ENCODE measurements at regions not wholly inside any gene's neighbourhood (a gene's known extent, or its start where the extent isn't known, plus 50 kb on each side); places are given as distances from the start of the nearest gene placed in this dataset.

DNA sequence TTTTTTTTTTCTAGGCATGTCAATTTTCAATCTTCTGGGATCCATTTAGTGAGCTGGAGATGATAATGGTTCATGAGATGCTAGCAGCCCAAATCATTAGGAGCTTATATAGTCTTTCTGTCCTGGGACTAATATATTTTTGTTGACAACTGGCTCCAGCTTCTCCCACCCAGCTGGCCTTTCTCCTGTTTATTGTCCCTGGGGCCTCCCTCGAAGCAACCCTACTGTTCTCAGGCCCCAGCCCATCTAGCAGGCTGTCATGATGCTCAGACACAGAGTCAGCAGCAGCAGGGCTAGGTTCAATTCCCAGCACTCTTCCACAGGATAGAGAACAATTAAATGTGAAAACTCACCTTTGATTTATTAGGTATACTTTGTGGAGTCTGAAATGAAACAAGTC is 127.6 kb upstream of the MID1 start:
- no peak for DNase-seq (ENCODE audit: low read depth in 2 of 2)

DNA sequence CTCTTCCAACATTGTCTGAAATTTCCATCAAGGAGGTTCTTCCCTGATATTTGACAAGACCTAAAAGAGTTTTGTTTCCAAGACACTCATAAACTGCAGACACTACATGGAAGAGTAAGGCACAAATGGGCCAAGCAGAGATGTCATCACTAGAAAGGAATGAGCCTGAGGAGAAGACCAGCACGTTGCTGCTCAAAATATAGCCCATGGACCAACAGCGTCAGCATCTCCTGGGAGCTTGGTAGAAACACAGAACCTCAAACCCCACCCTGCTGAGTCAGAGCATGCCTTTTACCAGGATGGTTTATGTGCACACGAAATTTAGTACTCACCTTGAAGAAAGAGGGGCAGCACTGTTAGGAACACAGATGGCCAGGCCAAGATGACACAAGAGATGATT is 128.7 kb upstream of the MID1 start:
- no peak for DNase-seq (ENCODE audit: low read depth in 2 of 2)

DNA sequence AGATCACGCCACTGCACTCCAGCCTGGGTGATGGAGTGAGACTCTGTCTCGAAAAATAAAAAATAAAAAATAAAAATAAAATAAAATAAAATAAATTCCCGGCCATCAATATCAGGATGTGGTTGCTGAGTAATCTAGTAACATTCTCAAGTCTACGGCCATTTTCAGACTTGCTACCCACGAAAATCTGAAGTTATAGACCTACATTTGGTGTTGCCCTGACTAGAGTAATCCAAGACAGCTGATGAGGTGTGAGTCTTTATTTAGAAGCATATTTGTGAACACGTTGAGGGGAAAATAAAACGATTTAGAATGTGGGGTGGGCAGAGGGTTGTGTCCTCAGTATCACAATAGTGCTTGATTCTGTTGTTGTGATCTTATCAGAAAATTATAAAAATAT is 130.2 kb upstream of the MID1 start:
- DNase-seq (ENCODE audit: low read depth in 2 of 2): no peak

DNA sequence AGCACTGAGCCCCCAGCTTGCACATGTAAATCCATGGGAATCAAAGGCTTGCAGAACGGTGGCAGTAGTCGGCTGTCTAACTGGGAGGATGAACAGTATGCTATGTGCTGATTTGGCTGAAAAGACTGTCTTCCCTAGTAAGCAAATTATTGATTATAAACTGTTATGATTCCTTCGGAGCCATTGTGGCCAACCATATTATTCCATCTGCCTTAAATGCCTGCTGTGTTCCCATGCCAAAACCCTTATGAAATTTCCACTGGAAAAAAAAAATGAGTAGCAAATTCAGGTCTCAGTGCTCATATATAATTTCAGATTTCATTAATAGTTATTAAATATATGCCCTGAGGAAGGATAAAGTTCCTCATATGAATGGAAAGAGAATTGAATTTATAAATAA is 132.7 kb upstream of the MID1 start:
- no peak for DNase-seq (ENCODE audit: low read depth in 2 of 2)

DNA sequence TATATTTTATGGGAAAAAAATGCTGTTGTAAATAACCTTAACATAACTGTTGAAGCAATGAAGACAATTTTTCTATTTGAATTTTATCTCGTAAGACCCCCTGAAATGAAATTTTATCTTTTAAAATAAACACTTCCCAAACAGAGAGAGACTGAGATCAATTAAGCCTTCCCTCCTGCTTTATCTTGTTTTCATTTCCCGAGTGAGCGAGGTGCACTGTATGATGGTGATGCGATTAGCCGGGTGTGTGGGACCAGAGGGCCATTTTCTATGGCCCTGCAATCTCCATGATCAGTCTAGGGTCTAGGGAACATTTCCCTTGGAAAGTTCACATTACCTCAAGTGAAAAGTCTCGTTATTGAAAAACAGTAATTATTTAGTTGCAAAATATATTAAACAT is 134.1 kb upstream of the MID1 start:
- DNase-seq (ENCODE audit: low read depth in 2 of 2): no peak

DNA sequence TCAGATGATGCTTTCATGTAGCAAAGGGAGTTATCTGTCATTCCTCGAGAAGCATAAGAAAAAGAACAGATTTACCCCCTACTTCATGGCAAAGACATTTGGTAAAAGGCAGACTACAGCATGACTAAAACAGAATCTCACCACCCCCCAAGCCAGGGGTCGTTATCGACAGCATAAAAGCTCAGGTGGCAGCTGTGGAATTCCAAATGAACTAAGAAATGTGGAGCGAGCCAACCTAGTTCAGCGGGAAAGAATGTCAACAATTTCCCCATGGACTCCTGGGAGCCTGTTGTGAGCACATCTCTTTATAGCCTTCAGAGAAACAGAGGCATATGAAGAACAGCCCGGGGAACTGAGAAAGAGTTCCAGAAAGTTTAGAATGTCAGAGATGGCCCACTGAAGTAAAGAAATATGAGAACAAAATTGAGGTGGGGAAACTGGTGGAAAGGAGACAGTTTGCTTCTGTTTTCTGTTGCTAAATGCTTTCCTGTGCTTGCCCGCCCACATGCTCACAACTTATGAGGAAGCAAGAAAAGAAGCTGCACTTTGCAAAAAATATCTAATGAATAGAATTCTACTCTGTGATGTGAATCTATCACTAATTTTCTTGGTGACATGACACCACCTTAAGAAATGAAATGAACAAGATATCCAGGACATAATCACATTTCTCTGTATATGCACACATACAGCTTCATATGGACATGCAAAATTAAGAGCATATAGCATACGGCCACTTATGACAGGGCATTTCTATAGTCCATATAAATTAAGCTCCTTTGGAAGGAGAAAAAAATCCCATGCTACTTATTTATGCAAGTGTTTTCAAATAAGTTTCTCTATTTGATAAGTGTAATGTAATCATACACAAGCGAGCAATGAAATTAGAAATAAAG is 135.3 kb upstream of the MID1 start:
- DNase-seq (ENCODE audit: low read depth in 2 of 2): no peak

DNA sequence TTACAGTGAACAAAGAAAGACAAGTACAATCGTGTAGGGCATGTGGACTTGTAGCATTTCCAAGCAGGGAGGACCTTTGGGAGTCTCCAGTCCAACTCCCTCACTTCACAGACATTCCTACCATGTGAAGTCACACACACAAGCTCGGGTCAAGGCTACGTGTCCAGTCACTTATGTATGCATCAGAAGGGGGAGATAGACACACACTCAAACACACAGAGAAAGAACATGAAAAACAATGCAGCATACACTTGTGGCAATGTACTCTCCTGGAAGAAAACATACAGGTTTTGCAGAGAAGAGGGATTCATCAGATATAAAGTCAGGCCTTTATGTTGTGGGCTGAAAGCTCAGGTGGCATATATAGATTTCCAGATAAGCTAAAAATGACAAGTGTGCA is 136.1 kb upstream of the MID1 start:
- DNase-seq (ENCODE audit: low read depth in 2 of 2): no peak

DNA sequence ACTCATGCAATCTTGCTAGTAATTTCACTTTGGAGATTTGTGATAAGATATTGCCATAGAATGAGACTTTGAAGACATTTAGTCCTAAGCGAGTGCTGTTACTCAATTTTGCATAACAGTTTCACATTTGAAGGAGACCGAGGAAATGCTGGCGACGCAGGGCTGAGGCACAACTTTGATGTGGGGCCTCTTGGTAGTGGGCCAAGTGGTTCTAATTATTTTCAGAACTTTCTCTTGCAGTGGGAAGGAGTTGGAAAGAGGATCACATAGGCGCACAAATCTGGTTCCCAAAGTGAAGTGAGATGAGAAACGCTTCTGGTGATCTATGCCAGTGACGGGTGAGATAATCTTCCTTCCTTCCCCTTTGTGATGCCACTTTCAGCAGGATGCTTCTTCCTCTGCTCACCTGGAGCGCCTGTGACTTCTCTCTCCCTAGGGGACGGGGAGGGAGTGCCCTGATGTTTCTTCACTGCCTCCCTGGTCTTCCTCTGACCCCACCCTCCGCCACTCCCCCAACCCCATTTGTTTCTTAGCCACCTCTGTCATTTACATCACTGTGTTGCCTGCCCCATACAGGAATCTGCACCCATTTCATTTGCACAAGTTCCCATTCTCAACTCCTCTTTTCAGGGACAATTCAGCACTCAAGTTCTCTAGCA is 138.9 kb upstream of the MID1 start:
- DNase-seq (ENCODE audit: low read depth in 2 of 2): no peak

DNA sequence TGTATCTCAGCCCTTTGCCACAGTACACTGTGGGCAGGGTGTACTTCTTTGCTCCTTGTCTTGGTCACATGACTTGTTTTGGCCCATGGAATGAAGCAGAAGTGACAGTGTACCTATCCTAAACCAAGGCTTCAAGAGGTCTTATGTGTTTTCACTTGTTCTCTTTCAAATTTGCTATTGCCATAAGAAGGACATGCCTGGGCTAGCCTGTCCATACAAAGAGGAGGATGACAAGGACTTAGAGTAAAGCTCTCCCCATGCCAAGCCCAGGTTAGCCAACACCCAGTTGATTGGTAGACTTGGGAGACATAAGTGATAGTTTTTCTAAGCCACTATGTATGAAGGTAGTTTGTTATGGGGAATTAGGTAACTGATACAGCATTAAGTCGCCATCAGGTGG is 141.1 kb upstream of the MID1 start:
- DNase-seq (ENCODE audit: low read depth in 2 of 2): no peak

DNA sequence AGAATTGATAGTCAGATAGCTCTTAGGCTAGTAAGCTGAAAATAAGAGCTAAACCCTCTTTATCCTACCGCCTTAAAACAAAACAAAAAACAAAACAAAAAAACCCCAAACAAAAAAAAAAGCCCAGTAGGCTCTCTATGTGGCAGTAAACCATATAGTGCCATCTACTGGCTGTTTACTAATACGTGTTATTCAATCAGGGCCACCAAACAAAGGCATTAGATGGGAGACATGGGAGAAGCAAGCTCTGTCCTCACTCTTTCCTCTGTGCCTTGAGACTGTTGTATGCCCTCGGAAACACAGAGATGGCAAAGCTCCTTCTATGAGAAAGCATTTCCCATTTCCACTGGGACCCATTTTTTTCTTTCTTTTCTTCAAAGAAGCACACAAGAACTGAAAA is 148.8 kb upstream of the MID1 start:
- DNase-seq (ENCODE audit: low read depth in 2 of 2): no peak

DNA sequence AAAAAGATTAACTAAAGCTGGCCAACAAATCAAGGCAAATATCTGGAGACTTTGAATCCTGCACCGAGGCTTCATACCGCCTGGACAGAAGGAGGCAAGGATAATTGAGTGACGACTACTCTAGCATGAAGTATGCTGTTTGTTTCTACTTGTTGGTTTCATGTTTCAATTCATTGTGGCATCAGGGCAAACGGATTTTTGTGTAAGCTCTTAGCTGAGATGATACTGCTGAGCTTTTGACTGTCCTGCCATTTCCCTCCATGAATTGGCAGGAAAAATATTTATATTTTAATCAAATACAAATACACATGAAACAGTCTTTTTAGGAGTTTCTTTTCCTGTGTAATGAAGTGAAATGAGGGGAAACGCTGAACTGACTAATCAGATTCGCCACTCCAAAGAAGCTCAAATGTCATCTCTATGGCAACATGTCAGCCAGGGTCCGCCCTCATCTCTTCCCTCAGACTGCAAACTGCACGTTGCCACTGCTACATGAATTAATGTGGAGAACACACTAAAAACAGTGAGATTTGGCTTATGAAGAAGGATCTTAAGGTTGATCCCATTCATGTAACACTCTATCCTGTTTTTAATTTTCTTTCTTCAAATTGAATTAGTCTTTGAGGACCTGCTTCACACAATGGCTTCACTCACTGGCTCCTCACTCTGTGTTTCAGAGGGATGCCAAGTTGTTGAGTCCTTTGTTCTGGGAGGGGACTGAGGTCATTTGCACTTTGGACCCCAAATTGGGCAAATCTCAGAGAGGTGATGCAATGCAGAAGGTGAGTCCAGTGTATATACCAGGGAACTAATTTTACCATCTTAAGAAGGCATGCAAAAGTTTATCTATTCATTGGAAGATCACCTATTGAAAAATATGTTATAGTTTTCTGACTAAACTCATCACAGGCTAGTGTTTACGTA is 149.6 kb upstream of the MID1 start:
- DNase-seq (ENCODE audit: low read depth in 2 of 2): no peak

DNA sequence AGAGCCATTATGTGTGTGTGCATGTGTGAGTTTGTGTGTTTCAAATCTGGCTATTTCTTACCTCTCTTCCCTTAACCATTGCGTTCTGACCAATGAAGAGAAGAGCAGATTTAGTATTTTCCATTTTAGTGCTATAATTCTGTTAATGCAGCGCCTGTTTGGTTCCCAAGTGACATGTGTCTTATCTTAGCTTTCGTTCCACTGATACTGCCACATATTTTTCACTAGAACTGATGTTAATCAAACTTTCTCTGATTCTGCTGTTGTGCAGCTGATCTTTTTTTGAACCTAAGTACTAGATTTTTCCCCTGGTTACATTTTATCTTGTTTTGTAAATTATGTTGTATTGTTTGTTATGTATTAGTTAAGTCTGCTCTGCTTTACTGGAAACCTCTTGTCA is 152.9 kb upstream of the MID1 start:
- no peak for DNase-seq (ENCODE audit: low read depth in 2 of 2)

DNA sequence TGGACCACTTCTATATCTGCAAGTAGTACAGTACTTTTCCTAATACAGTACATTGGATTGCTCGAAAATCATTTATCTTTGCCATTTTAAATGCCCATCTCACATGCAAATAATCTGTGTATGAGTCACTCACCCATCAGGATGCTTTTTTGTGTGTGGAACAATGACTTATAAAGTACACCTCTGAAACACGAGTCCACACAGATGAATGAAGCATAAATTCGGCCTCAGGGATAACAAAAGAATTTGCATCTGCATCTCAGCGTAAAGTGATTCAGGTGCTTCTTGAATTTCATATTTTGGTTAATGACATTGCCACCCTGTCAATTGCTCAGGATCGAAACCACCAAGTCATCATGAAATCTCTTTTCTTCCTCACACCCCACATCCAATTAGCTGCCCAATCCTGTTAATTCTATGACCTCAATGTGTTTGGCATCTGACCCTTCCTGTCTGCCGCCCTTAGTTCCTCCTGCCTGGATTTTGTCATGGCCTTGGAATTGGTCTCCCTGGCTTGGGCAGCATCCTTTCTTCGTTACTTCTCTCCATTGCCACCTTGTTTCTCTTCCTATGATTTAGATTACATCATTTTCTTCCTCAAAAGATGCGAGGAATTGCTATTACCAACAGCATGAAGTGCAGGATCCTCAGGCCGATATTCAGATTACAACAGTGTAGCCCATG is 161.6 kb upstream of the MID1 start:
- DNase-seq (ENCODE audit: low read depth in 2 of 2): no peak

DNA sequence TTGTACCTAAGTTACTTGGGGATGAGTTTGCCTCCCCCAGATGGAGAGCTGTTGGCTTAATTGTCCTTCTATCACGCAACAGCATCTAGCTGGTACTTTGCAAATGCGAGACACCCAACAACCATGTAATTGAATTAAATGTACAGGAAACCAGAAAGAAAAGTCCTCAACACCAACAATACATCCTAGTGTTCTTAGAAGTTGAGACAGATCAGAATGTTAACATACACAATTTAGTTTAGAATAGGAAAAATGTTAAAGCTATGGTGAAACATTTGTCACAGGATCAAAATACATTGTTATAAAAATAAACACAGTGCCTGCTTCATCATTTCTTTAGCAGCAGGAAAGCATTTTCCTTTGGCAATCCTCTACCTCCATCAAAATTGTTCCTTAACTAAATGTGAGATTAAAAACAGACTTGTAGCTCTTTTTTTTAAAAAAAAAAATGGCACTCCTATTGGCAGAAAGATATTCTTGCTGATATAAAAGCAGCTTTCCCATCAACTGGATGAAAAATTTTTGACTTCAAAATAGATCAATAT is 163.1 kb upstream of the MID1 start:
- DNase-seq (ENCODE audit: low read depth in 2 of 2): no peak

DNA sequence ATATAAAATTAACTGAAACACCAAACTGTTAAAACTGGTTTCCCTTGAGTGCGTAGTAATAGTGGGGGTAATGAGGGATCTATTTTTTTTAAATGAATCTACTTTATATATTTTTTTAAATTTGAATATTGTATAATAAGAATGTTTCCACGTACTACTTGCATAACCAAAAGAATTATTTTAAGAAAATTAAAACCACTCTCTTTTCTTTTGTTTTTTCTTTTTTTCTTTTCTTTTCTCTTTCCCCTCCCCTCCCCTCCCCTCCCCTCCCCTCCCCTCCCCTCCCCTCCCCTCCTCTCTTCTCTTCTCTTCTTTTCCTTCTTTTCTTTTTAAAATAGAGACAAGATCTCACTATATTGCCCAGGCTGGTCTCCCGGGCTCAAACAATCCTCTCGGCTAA is 166.9 kb upstream of the MID1 start:
- DNase-seq (ENCODE audit: low read depth in 2 of 2): no peak

DNA sequence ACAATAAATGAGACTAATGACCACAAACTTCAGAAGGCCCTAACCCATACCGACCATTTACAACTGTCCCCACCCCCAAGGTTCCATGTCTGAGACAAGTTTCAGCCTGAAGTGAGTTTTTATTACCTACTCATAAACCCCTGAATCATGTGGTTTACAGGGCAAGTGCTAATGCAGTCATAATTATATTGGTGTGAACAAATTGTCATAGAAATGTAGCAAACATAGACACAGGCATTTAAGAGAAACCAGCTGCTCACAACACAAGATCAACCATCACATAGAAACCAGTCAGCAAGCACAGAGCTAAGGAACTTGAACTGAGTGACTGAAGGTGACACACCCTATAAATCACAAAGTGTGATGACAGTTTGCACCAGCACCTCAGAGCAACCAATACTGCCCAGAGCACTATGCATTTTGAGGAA is 173.8 kb upstream of the MID1 start:
- DNase-seq (ENCODE audit: low read depth in 2 of 2): no peak

DNA sequence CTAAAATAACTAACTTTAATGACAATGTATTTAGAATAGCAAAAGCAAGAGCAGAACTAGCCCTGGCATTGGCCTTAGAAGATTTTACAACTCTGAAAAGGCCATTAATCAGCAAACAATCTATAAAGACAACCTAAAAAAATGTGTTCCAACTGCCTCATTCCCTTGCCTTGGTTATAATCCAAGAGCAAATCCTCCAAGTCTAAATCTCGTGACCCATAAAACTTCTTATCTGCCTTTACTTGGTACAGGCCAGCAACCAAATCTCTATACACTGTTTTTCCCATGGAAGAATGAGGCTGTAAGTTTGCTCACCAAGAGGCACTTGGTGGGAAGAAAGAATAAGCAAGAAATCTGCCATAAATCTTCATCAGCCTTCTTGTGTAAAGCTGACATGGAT is 175.3 kb upstream of the MID1 start:
- no peak for DNase-seq (ENCODE audit: low read depth in 2 of 2)

DNA sequence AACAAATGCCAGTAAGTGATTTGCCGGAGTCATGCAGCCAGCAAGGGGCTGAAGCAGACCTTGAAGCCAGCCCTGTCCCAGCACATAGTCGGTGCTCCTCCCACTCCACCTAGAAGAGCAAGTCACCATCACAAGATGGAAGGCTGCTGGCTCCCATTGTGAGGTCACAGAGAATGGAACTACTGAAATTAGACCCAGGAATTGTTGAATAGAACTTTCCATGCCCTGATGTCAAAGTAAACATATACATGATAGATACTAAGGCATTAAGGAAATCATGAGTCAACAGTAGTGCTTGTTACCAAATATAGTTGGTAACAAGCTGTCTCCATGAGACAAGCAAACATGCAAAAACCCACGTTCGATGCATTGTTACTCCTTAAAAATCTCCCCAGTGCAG is 177.1 kb upstream of the MID1 start:
- no peak for DNase-seq (ENCODE audit: low read depth in 2 of 2)

DNA sequence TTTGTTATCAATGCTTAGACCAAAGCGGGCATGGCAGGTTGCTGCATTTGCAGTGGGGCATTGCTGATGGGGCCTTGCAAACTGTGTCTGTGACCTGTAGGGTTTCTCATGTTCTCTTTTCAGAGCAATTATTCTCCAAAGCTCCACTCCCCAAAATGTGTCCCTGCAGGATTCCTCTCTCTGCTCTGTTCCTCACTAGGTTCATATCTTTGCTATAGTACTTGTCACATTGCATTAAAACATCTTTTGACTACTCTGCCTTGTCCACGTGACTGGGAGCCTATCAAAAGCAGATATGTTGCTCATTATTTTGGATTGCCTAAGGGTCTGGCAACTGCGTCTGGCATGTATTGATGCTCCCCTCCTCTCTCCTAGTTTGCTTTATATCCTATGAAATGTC is 177.7 kb upstream of the MID1 start:
- DNase-seq (ENCODE audit: low read depth in 2 of 2): no peak

DNA sequence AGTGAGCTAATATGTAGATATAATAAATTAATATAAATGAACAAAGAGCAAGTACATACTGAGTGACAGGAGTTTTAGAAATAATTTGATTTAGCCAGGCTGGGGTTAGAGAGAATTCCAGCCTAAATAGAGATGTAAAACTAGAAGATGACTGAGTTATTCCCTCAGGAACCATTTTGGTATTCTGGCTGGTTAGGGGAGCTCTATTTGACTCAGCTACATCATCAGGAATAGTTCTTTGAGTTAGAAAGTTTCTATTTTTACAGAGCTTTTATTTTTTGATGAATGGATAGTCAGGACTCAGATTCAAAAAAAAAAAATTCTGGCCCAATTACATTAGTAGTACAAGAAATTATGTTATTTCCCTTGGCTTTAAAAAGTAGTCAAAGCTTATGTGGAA is 180.4 kb upstream of the MID1 start:
- DNase-seq (ENCODE audit: low read depth in 2 of 2): no peak

DNA sequence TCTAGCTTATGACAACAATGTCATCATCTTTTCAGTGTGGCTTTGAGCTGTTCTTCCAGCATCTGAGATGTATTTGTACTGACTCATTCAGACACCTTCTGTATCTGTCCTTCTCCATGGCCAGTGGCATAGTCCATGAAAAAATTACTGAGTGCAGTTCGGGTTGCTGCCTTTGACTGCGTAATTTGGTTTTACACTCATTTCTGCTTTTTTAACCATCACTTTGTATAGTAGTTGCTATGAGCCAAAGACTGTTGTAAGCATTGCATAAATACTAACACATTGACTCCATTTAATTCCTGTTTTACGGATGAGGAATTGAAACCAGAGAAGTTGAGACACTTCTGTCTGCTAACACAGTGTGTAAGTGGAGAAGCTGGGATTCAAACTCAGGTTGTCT is 190.7 kb upstream of the MID1 start:
- no peak for DNase-seq (ENCODE audit: low read depth in 2 of 2)

DNA sequence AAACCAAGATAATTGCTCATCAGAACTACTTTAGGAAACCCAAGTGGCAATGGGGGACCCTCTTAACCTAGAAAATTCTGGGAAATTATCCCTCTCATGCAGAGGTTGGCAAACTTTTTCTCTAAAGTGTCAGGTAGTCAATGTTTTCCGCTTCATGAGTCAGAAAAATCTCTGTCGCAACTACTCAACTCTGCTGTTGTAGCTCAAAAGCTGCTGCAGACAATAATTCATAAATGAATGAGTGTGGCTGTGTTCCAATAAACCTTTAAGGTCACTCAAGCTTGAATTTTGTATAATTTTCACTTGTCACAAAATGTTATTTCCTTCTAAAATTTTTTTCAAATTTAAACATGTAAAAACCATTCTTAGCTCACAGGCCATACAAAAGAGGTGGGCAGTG is 193.4 kb upstream of the MID1 start:
- no peak for DNase-seq (ENCODE audit: low read depth in 2 of 2)
